ENCODE measurements at regions not wholly inside any gene's neighbourhood (a gene's known extent, or its start where the extent isn't known, plus 50 kb on each side); places are given as distances from the start of the nearest gene placed in this dataset.
"Not testable (repeated sequence)": the region's sequence is repeated elsewhere in the genome, so short reads cannot be mapped to it uniquely, and the experiment has no call there.

DNA sequence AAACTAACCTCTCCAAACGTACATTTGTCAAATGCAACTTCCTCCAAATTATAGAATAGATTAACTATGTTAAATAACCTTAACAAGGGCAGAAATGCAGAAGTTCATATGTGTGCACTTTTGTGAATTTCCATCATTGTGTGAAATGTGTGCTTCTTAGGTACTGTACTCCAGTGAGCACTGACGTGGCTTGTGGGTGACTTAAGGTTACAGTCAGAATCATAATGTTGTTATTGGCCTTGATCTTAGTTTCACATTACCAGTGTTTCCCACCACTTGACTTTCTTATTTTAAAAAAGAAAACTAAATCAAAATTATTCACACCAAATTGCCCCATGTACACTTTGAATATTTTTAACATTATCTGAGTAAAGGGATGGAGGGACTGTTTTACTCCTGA is 155.1 kb upstream of the FZD8 start:
- DNase-seq: no peak

- DNase-seq: no peak
Observed at GRCh38 chr10:35795131-35795824, 153.2 kb upstream of the FZD8 start.

- DNase-seq: no peak
Observed at GRCh38 chr10:35794703-35795102, 152.6 kb upstream of the FZD8 start.

DNA sequence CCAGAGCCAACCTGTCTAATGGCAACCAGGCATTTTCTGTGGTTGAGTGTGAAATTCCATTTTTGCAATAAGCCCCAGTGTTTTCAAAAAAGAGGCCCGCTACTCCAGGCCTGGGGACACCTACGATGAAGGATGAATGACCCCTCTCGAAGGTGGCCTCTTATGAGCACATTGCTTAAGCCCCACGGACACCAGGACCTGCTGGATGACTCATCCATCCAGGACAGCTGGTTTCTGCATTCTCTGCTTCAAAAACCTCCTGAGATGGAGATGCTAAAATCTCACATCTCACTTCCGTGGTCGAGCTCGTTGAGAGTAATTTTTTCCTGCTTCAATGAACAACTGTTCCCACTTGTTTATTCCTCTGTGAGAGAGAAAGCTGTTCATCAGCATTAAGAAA is 150.2 kb upstream of the FZD8 start:
- no peak for DNase-seq

GRCh38 chr10:35789996-35790395 is 147.9 kb upstream of the FZD8 start:
- no peak for DNase-seq

GRCh38 chr10:35784751-35785150 is 142.7 kb upstream of the FZD8 start:
- no peak for DNase-seq

DNA sequence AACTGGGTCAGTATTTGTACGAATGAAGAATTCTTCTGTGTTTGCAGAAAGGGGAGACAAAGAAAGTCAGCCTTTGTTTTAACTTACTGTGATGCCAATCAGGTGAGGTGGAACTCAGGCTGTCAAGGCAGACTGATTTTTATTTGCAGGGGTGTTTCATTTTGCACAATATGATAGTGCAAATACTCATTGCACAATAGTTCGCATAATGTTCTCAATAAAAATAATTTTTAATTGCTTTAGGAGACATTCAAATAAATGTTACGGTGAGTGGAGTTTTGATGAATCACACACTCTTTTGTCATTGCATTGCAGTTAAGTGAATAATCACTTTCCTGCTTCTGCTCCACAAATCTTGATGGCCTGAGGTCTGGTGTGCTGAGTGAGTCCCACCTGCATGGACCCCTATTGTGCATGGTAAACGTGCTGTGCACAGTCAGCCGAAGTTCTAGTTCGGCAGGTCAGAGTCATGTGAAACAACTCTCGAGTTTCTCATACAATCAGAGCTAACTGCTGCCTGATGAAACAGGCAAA is 141.3 kb upstream of the FZD8 start:
- DNase-seq: no peak

GRCh38 chr10:35781643-35782035 is 139.5 kb upstream of the FZD8 start:
- no peak for DNase-seq

GRCh38 chr10:35780970-35781642 is 139.0 kb upstream of the FZD8 start:
- DNase-seq: no peak

DNA sequence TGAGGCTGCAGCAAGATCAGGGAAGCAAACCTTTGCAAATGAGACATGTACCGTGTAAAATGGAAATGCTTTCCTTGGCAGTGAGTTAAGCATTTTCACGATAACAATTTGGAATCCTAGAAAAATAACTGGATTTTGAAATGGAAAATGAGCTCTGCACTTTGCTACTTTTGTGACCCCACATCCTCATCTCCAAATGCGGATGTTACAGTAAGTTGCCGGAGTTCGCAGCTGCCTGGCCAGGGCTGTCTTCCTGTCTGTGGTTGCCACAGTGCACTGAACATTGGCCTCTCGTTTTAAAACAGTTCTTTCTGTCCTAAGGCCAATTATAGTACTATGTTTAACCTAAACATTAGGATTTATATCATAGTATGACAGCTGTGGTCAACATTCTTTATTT is 136.2 kb upstream of the FZD8 start:
- no peak for DNase-seq

DNA sequence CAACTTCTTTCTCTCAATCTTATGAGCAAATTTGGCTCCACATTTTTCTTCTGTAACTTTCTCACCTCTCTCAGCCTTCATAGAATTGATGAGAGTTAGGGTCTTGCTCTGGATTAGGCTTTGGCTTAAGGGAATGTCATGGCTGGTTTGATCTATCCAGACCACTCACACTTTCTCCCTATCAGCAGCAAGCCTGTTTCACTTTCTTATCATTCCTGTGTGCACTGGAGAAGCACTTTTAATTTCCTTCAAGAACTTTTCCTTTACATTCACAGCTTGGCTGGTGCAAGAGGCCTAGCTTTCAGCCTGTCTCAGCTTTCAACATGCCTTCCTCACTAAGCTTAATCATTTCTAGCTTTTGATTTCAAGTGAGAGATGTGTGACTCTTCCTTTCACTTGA is 134.5 kb upstream of the FZD8 start:
- DNase-seq: not testable (repeated sequence)

DNA sequence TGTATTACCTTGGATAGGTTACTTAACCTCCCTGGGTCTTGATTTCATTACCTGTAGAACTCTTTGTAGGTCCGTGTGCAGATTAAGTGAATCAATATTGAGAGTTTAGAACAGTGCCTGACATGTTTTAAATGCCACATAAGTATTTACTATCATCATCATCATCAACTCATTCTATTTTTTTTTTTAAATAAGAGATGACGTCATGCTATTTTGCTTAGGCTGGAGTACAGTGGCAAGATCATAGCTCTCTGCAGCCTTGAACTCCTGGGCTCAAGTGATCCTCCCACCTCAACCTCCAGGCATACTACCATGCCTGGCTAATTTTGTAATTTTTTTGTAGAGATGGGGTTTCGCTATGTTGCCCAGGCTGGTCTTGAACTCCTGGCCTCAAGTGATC is 132.0 kb upstream of the FZD8 start:
- no peak for DNase-seq

GRCh38 chr10:35770817-35771355 is 128.8 kb upstream of the FZD8 start:
- DNase-seq: no peak

DNA sequence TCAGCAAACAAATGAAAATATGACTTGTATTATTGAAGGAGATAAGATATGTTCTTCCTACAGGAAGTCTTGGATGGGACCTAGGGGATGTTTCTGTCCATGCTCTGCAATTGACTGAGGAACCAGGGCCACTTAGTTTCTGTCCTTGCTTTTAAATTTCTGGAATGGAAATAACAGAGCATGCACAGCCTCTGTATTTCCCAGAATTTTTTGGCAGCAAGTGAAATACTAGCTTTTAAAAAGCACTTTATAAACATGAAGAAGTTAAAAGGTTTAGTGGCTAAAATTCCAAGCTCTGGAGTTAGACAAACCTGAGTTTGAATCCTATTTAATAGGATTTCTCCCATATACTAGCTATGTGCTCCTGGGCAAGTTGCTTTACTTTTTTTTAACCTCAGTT is 127.7 kb upstream of the FZD8 start:
- no peak for DNase-seq

DNA sequence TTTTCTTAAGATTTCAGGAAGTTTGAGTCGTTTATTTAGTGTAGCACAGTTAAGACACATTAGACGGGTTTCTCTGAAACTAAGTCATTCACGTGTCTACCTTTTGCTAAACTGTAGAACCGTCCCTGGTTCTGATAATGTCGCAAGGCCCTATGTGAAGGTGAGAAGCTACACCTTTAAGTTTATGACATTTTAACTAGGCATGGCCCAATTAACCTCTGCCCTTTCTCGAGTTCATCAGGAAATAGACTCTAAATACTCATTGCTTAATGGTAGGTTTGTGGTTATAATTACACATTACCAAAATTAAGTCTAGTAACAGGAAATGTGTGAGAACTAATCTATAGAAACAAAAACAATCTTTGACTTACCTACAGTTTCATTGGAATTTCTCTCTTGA is 126.6 kb upstream of the FZD8 start:
- no peak for DNase-seq

- DNase-seq: no peak
Observed at GRCh38 chr10:35768011-35768410, 125.9 kb upstream of the FZD8 start.

DNA sequence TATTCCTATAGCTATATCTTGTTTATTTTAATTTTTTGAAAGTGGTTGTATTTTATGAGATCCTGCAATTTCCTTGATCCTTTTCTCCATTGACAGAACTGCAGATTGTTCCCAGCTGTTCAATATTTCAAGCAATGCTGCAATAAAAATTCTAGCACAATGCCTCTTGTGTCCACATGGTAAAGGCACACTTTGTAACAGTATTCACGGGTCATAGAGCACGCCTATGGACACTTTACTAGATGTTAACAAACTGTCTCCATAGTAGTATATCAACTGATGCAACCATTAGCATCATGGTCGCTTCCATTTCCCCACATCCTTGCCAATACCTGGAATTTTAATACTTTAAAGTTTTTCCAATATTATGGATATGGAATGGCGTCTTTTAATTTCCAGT is 123.9 kb upstream of the FZD8 start:
- no peak for DNase-seq

DNA sequence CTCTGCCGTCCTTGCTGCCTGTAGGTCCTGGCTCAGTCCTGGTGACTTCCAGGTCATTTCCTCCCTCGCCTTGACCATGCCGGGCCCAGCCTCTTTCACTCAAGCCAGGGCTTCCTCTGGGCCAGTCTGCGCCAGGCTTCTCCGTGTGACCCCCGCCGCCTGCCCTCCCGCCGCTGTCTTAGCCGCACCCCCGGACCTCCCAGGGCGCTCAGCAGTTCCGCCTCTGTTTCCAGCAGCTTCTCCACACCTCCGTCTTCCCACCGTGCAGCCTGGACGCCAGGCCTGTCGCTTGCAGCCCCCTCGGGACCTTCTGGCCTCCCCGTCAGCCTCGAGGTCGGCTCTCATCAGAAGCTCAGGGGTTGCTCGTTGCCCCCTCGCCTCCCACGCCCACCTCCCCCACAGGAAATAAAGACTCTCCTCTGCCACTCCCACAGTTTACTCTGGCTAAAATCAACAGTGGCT is 123.0 kb upstream of the FZD8 start:
- DNase-seq: no peak

- DNase-seq: no peak
Observed at GRCh38 chr10:35762311-35763030, 120.4 kb upstream of the FZD8 start.

GRCh38 chr10:35758076-35758475 is 116.0 kb upstream of the FZD8 start:
- DNase-seq: no peak

- DNase-seq: no peak
Observed at GRCh38 chr10:35754519-35754918, 112.4 kb upstream of the FZD8 start.

GRCh38 chr10:35752469-35753461 is 110.7 kb upstream of the FZD8 start:
- no peak for DNase-seq
